ENCODE measurements at regions not wholly inside any gene's neighbourhood (a gene's known extent, or its start where the extent isn't known, plus 50 kb on each side); places are given as distances from the start of the nearest gene placed in this dataset.

DNA sequence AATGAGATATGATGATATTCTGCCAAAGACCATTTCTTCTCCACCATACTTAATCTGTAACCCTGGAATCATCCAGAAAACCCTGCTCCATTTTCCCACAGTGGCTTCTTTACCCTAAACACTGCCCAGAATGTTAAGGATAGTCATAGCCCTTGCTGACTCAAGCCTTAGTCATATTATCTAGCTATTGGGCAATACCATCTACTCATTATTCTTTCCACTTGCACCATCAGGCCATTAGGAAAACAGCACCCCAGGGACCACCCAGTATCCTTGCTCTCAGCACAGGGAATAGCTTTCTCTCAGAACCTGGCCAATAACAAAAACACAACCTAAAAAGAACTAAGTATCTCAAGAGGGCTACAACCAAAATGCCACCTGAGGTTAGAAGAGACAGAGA is 445.7 kb upstream of the SLC14A2 start:
- H3K9me3 ChIP-seq (ENCODE audit: low read length) = no peaks in the 10 kb centered on the region
- no peaks in the 10 kb centered on the region for H3K27me3 ChIP-seq (ENCODE audit: control insufficient read depth in 1 of 2, insufficient read depth in 2 of 2, low read length in 2 of 2)
- no peak overlapping the region for H3K27ac ChIP-seq (ENCODE audit: low read depth, low read length)
- no peak overlapping the region for H3K9ac ChIP-seq (ENCODE audit: low read length)
- H3K36me3 ChIP-seq (ENCODE audit: insufficient read depth, low read length) = no peaks in the 10 kb centered on the region
- no peaks in the 10 kb centered on the region for H3K4me1 ChIP-seq (ENCODE audit: insufficient read depth, low read length)
- H3K4me3 ChIP-seq (ENCODE audit: low read depth in 1 of 2, low read length in 2 of 2) = no peak overlapping the region

DNA sequence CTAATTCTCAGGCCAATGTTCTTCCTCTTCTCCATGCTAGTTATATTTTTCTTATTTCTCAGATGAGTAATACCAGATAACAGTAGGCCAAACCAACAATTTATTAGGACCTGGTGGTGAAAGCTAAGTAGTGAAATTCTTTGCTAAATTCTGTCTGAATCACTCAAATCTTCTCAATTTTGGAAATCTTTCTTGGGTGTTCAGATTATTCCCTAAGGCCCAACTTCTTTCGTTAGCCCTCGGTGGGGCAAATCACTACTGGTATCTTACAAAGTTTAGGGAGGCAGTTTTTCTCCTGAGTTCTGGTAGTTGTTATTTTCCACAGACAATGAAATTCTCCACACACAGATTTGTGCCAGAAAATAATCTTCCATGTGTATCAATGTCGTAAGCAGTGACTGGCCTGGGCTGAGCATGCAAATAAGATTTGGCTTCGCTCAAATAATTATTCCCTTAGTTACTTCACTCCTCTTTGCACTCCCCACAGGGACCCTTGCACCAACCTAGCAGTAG is 443.5 kb upstream of the SLC14A2 start:
- Histone ChIP-seq H3K27me3 (ENCODE audit: control insufficient read depth in 1 of 2, insufficient read depth in 2 of 2, low read length in 2 of 2) (no peaks in the 10 kb centered on the region), H3K4me3 (ENCODE audit: low read depth in 1 of 2, low read length in 2 of 2) (no peak overlapping the region), H3K9ac (ENCODE audit: low read length) (no peak overlapping the region), H3K27ac (ENCODE audit: low read depth, low read length) (no peak overlapping the region), H3K9me3 (ENCODE audit: low read length) (no peaks in the 10 kb centered on the region), H3K4me1 (ENCODE audit: insufficient read depth, low read length) (no peaks in the 10 kb centered on the region), H3K36me3 (ENCODE audit: insufficient read depth, low read length) (no peaks in the 10 kb centered on the region)

- Histone ChIP-seq H3K4me3 (ENCODE audit: low read depth in 1 of 2, low read length in 2 of 2) (no peak overlapping the region), H3K27ac (ENCODE audit: low read depth, low read length) (no peak overlapping the region), H3K27me3 (ENCODE audit: control insufficient read depth in 1 of 2, insufficient read depth in 2 of 2, low read length in 2 of 2) (no peaks in the 10 kb centered on the region), H3K4me1 (ENCODE audit: insufficient read depth, low read length) (no peaks in the 10 kb centered on the region), H3K36me3 (ENCODE audit: insufficient read depth, low read length) (no peaks in the 10 kb centered on the region), H3K9me3 (ENCODE audit: low read length) (no peaks in the 10 kb centered on the region), H3K9ac (ENCODE audit: low read length) (no peak overlapping the region)
These were observed 441.9 kb upstream of the SLC14A2 start for GRCh38 chr18:45173327-45173726.

DNA sequence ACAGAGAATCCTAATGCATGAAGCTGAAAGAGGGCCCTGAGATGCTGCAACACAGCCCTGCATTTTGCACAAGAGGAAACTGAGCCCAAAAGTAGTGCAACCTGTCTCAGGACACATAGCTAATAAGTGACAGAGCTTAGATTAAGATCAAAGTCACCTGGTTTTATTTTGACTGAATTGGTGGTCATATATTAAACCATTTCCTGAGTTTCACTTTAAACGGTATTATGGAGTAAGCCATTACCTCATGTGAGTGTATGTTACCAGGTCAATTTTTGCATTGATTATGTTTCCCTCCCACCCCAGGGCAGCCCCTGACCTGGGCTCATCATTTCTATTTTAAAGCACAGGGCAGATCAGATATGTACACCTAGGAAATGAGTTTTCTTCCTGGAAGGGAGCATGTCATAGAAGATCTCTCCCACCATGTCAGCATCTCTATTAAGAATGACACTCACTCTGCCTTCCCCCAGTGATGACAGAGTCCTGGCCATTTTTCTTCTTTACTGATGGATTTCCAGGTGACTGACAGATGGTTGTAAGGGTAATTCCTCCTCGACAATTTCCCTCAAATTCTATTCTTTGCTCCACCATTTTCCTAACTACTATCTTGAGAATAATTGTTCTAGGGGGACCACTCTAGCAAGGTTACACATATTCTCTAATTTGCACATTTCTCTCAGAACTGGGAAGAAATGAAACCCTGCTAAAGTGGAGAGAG is 441.3 kb upstream of the SLC14A2 start:
- no peaks in the 10 kb centered on the region for H3K27me3 ChIP-seq (ENCODE audit: control insufficient read depth in 1 of 2, insufficient read depth in 2 of 2, low read length in 2 of 2)
- no peaks in the 10 kb centered on the region for H3K4me1 ChIP-seq (ENCODE audit: insufficient read depth, low read length)
- H3K4me3 ChIP-seq (ENCODE audit: low read depth in 1 of 2, low read length in 2 of 2) = no peak overlapping the region
- no peak overlapping the region for H3K27ac ChIP-seq (ENCODE audit: low read depth, low read length)
- H3K9ac ChIP-seq (ENCODE audit: low read length) = no peak overlapping the region
- no peaks in the 10 kb centered on the region for H3K36me3 ChIP-seq (ENCODE audit: insufficient read depth, low read length)
- no peaks in the 10 kb centered on the region for H3K9me3 ChIP-seq (ENCODE audit: low read length)

DNA sequence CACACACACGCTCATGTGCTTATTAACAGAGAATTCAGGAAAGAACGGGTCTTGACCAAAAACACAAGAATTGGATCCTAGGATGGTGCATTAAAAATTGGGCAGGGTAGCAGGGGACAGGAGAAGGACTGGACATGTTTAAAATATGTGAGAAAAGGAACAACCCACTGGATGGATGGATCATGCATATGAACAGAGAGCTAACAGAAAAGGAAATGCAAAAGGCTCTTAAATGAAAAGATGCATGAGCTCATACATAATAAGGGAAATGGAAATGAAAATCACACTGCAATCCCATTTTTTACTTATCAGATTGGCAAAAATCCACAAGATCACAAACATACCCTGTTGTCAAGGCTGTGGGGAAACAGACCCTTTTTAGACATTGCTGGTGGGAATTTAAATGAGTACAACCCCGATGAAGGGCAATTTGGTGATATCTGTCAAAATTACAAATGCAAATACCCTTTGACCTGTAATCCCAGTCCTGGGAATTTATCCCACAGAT is 440.6 kb upstream of the SLC14A2 start:
- Histone ChIP-seq H3K4me1 (ENCODE audit: insufficient read depth, low read length) (no peaks in the 10 kb centered on the region), H3K27me3 (ENCODE audit: control insufficient read depth in 1 of 2, insufficient read depth in 2 of 2, low read length in 2 of 2) (no peaks in the 10 kb centered on the region), H3K4me3 (ENCODE audit: low read depth in 1 of 2, low read length in 2 of 2) (no peak overlapping the region), H3K36me3 (ENCODE audit: insufficient read depth, low read length) (no peaks in the 10 kb centered on the region), H3K9ac (ENCODE audit: low read length) (no peak overlapping the region), H3K9me3 (ENCODE audit: low read length) (no peaks in the 10 kb centered on the region), H3K27ac (ENCODE audit: low read depth, low read length) (no peak overlapping the region)

DNA sequence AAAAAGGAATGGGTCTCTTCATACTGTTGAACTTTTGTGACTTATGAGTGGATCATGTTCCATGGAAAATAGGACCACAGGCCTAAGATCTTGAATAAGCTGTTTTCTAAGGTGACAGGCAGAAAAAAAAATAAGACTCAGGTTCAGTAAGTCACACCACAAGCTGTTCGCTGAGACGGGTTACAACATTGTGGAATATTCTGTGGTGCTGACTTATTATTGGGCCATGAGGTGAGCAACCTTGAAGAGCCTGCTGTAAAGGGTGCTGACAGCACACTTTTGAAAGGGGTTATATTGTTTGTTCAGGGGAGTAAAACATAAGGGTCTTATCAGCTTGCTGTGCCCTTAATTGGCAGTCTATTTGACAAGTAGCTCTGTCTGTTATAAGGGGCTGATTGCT is 439.8 kb upstream of the SLC14A2 start:
- H3K27ac ChIP-seq (ENCODE audit: low read depth, low read length) = no peak overlapping the region
- no peaks in the 10 kb centered on the region for H3K36me3 ChIP-seq (ENCODE audit: insufficient read depth, low read length)
- no peaks in the 10 kb centered on the region for H3K4me1 ChIP-seq (ENCODE audit: insufficient read depth, low read length)
- H3K27me3 ChIP-seq (ENCODE audit: control insufficient read depth in 1 of 2, insufficient read depth in 2 of 2, low read length in 2 of 2) = no peaks in the 10 kb centered on the region
- no peak overlapping the region for H3K4me3 ChIP-seq (ENCODE audit: low read depth in 1 of 2, low read length in 2 of 2)
- H3K9ac ChIP-seq (ENCODE audit: low read length) = no peak overlapping the region
- no peaks in the 10 kb centered on the region for H3K9me3 ChIP-seq (ENCODE audit: low read length)

DNA sequence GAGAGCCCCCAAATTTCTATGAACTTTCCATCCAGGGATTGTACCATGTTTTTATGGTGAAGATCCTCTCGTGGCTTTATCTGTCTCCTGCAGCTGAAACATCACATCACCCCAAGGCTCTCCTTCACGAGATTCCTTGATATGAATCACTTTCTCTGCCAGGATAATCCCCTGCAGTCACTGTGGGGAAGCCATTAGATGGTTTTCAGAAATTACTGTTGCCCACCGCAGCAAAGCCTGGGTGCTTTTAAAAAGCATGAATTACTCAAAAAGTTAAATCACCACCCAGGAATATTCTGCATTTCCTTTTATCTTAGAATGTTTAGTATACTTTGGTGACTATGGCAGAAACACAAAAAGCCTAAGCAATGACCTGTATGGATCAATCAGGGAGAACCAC is 428.4 kb upstream of the SLC14A2 start:
- no peaks in the 10 kb centered on the region for H3K36me3 ChIP-seq (ENCODE audit: insufficient read depth, low read length)
- H3K9me3 ChIP-seq (ENCODE audit: low read length) = no peaks in the 10 kb centered on the region

GRCh38 chr18:45191795-45192194 is 423.5 kb upstream of the SLC14A2 start:
- Histone ChIP-seq H3K9me3 (ENCODE audit: low read length) (no peaks in the 10 kb centered on the region), H3K36me3 (ENCODE audit: insufficient read depth, low read length) (no peaks in the 10 kb centered on the region), H3K27ac (ENCODE audit: low read depth, low read length) (no peak overlapping the region), H3K27me3 (ENCODE audit: control insufficient read depth in 1 of 2, insufficient read depth in 2 of 2, low read length in 2 of 2) (no peaks in the 10 kb centered on the region), H3K9ac (ENCODE audit: low read length) (no peak overlapping the region), H3K4me3 (ENCODE audit: low read depth in 1 of 2, low read length in 2 of 2) (no peak overlapping the region), H3K4me1 (ENCODE audit: insufficient read depth, low read length) (peaks cover 2% of the 10 kb centered on the region)

More for the DNA sequence above, 428.4 kb upstream of the SLC14A2 start:
- H3K4me3 ChIP-seq (ENCODE audit: low read depth in 1 of 2, low read length in 2 of 2) = no peak overlapping the region
- H3K4me1 ChIP-seq (ENCODE audit: insufficient read depth, low read length) = peaks cover 2% of the 10 kb centered on the region
- no peak overlapping the region for H3K9ac ChIP-seq (ENCODE audit: low read length)
- H3K27ac ChIP-seq (ENCODE audit: low read depth, low read length) = no peak overlapping the region
- no peaks in the 10 kb centered on the region for H3K27me3 ChIP-seq (ENCODE audit: control insufficient read depth in 1 of 2, insufficient read depth in 2 of 2, low read length in 2 of 2)

DNA sequence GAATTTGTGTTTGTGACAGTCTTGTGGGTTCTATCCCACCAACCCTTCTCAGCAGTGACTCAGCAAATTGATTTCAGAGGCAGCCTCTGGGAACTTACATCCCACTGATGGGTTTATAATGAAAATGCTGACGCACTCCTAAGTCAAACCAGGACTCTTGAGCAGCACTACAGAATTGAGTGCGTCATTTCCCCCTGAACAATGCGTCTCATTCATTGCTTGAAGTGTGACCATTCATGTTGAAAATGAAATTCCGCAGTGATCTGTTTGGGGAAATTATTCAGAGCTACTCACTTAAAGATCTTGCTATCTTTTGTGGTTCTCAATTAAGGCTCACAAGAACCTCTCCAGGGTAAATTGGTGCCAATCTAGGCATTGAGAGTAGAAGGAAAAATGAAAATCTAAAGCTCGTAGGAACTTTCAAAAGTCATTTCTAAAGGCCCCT is 417.7 kb upstream of the SLC14A2 start:
- H3K9ac ChIP-seq (ENCODE audit: low read length) = no peak overlapping the region
- no peaks in the 10 kb centered on the region for H3K9me3 ChIP-seq (ENCODE audit: low read length)
- no peak overlapping the region for H3K27ac ChIP-seq (ENCODE audit: low read depth, low read length)
- no peaks in the 10 kb centered on the region for H3K4me1 ChIP-seq (ENCODE audit: insufficient read depth, low read length)
- no peaks in the 10 kb centered on the region for H3K36me3 ChIP-seq (ENCODE audit: insufficient read depth, low read length)
- H3K27me3 ChIP-seq (ENCODE audit: control insufficient read depth in 1 of 2, insufficient read depth in 2 of 2, low read length in 2 of 2) = no peaks in the 10 kb centered on the region
- no peak overlapping the region for H3K4me3 ChIP-seq (ENCODE audit: low read depth in 1 of 2, low read length in 2 of 2)

- H3K4me3 ChIP-seq (ENCODE audit: low read depth in 1 of 2, low read length in 2 of 2) = no peak overlapping the region
- no peaks in the 10 kb centered on the region for H3K9me3 ChIP-seq (ENCODE audit: low read length)
- no peaks in the 10 kb centered on the region for H3K4me1 ChIP-seq (ENCODE audit: insufficient read depth, low read length)
- no peak overlapping the region for H3K9ac ChIP-seq (ENCODE audit: low read length)
- no peaks in the 10 kb centered on the region for H3K36me3 ChIP-seq (ENCODE audit: insufficient read depth, low read length)
- no peaks in the 10 kb centered on the region for H3K27me3 ChIP-seq (ENCODE audit: control insufficient read depth in 1 of 2, insufficient read depth in 2 of 2, low read length in 2 of 2)
- H3K27ac ChIP-seq (ENCODE audit: low read depth, low read length) = no peak overlapping the region
These were observed 416.8 kb upstream of the SLC14A2 start for GRCh38 chr18:45198526-45198925.

DNA sequence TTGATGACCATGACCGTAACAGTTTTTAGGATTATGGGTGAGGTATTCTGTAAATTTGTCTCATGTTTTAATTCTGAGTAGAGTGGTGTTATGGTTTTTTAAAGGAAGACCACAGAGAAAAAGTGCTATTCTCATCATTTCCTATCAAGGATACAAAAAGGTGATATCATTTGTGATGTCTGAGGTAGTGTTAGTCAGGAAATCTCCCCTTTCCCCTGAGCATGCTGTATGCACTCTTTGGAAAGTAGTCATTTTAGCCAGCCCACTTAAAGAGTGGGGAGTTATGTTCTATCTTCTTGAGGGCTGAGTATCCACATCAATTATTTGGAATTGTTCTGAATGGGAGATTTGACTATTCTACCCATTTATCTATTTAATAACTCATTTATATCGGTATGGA is 414.2 kb upstream of the SLC14A2 start:
- no peaks in the 10 kb centered on the region for H3K36me3 ChIP-seq (ENCODE audit: insufficient read depth, low read length)

DNA sequence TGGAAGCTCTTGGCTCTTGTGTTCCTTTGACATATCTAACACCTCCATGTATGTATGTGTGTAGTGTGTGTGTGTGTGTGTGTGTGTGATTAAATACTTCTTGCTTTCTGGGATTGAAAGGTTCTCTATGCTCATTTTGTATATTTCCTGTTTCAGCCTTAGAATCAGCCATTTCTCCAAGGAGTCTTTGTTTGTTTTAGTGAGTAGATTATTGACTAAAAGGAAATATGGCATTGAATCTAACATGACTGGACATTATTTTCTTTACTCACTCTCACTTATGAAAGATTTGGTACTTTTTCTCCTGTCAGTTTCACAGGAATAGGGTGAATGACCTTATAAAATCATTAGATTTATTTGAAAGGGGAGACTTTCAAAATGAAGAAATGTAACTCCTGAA is 413.8 kb upstream of the SLC14A2 start:
- H3K27ac ChIP-seq (ENCODE audit: low read depth, low read length) = no peak overlapping the region
- no peak overlapping the region for H3K9ac ChIP-seq (ENCODE audit: low read length)
- no peaks in the 10 kb centered on the region for H3K36me3 ChIP-seq (ENCODE audit: insufficient read depth, low read length)
- H3K9me3 ChIP-seq (ENCODE audit: low read length) = no peaks in the 10 kb centered on the region
- no peaks in the 10 kb centered on the region for H3K4me1 ChIP-seq (ENCODE audit: insufficient read depth, low read length)
- no peak overlapping the region for H3K4me3 ChIP-seq (ENCODE audit: low read depth in 1 of 2, low read length in 2 of 2)
- no peaks in the 10 kb centered on the region for H3K27me3 ChIP-seq (ENCODE audit: control insufficient read depth in 1 of 2, insufficient read depth in 2 of 2, low read length in 2 of 2)

More for the DNA sequence above, 414.2 kb upstream of the SLC14A2 start:
- Histone ChIP-seq H3K27ac (ENCODE audit: low read depth, low read length) (no peak overlapping the region), H3K9me3 (ENCODE audit: low read length) (no peaks in the 10 kb centered on the region), H3K4me1 (ENCODE audit: insufficient read depth, low read length) (no peaks in the 10 kb centered on the region), H3K4me3 (ENCODE audit: low read depth in 1 of 2, low read length in 2 of 2) (no peak overlapping the region), H3K27me3 (ENCODE audit: control insufficient read depth in 1 of 2, insufficient read depth in 2 of 2, low read length in 2 of 2) (no peaks in the 10 kb centered on the region), H3K9ac (ENCODE audit: low read length) (no peak overlapping the region)

Data from muscle layer of colon (tissue), 2 donors.